CD14-positive monocyte (primary cell): ENCODE measurements at regions not wholly inside any gene's neighbourhood (a gene's known extent, or its start where the extent isn't known, plus 50 kb on each side); places are given as distances from the start of the nearest gene placed in this dataset.

Source experiments
- DNase-seq, 3 donors: peaks; one replicate each; pipeline ENCODE4 v3.0.0-alpha.2; 2011 to 2022
- H2AFZ ChIP-seq: 2 replicates; pipeline ENCODE4 v1.6.0; 2012; ENCODE audit warnings: mild to moderate bottlenecking, low read depth, low read length, inconsistent platforms; ENCODE audit not compliant: insufficient read depth, poor library complexity, severe bottlenecking
- H3K27ac ChIP-seq, 2 donors: 1 replicate in 1 of 2; 2 replicates in 1 of 2; pipeline ENCODE4 v1.5.1; 2012 to 2013; ENCODE audit warnings: low read length in 2 of 2, control low read depth in 1 of 2, inconsistent platforms in 1 of 2, low read depth in 1 of 2, mild to moderate bottlenecking in 1 of 2
- H3K27me3 ChIP-seq, 2 donors: one replicate each; pipeline versions ENCODE4 v1.6.0 to v1.6.1; 2011 to 2013; ENCODE audit warnings: low read length in 2 of 2; ENCODE audit not compliant: control insufficient read depth in 2 of 2, insufficient read depth in 2 of 2
- H3K36me3 ChIP-seq, 2 donors: replicated peaks in 1 of 2; 1 replicate in 1 of 2; 2 replicates in 1 of 2; pipeline versions ENCODE4 v1.5.1 to v1.6.1; 2012 to 2013; ENCODE audit warnings: low read length in 2 of 2, control low read depth in 1 of 2, inconsistent platforms in 1 of 2, mild to moderate bottlenecking in 1 of 2; ENCODE audit not compliant: insufficient read depth in 2 of 2, control insufficient read depth in 1 of 2
- H3K4me1 ChIP-seq, 2 donors: 1 replicate in 1 of 2; 2 replicates in 1 of 2; pipeline versions ENCODE4 v1.5.1 to v1.6.1; 2012 to 2013; ENCODE audit warnings: low read length in 2 of 2, control low read depth in 1 of 2, inconsistent platforms in 1 of 2, mild to moderate bottlenecking in 1 of 2, moderate library complexity in 1 of 2; ENCODE audit not compliant: insufficient read depth in 2 of 2, control insufficient read depth in 1 of 2
- H3K4me2 ChIP-seq: replicated peaks from 2 replicates; pipeline ENCODE3; 2012; ENCODE audit warnings: low read length, moderate library complexity, mild to moderate bottlenecking; ENCODE audit not compliant: poor library complexity, severe bottlenecking; ENCODE audit errors: extremely low read depth
- H3K4me3 ChIP-seq, 3 experiments: fragments of 200-600 bp in 1 of 3; sonication (generic) in 1 of 3; replicated peaks in 1 of 3; 1 replicate in 2 of 3; 2 replicates in 1 of 3; pipeline ENCODE4 v1.5.1; 2011 to 2013; ENCODE audit warnings: low read length in 3 of 3, mild to moderate bottlenecking in 3 of 3, control low read depth in 2 of 3, low read depth in 2 of 3, inconsistent platforms in 1 of 3, moderate library complexity in 1 of 3
- H3K79me2 ChIP-seq: 2 replicates; pipeline ENCODE4 v1.6.0; 2012; ENCODE audit warnings: mild to moderate bottlenecking, control low read depth, inconsistent platforms, low read length, moderate library complexity; ENCODE audit not compliant: insufficient read depth
- H3K9ac ChIP-seq: 2 replicates; pipeline ENCODE4 v1.6.0; 2017; ENCODE audit warnings: low read length, mild to moderate bottlenecking; ENCODE audit not compliant: insufficient read depth, poor library complexity, severe bottlenecking
- H3K9me3 ChIP-seq, 2 donors: replicated peaks in 1 of 2; 1 replicate in 1 of 2; 2 replicates in 1 of 2; pipeline versions ENCODE4 v1.5.1 to v1.6.1; 2012 to 2013; ENCODE audit warnings: low read length in 2 of 2, control low read depth in 1 of 2; ENCODE audit not compliant: control insufficient read depth in 1 of 2, insufficient read depth in 1 of 2
- H4K20me1 ChIP-seq: 2 replicates; pipeline ENCODE4 v1.6.0; 2012; ENCODE audit warnings: mild to moderate bottlenecking, low read length, control low read depth, moderate library complexity; ENCODE audit not compliant: insufficient read depth
- H3K27ac Mint-ChIP-seq, 7 donors: one replicate each; pipeline ENCODE4 v1.8.0; 2020; ENCODE audit warnings: mild to moderate bottlenecking in 7 of 7, mixed read lengths in 7 of 7, moderate library complexity in 6 of 7, inconsistent platforms in 2 of 7
- H3K27me3 Mint-ChIP-seq, 3 donors: one replicate each; pipeline ENCODE4 v1.8.0; 2021 to 2022; ENCODE audit warnings: low read depth in 3 of 3, mild to moderate bottlenecking in 3 of 3, mixed read lengths in 3 of 3, moderate library complexity in 3 of 3, inconsistent platforms in 1 of 3
- H3K36me3 Mint-ChIP-seq, 2 donors: one replicate each; pipeline ENCODE4 v1.8.0; 2020; ENCODE audit warnings: mixed read lengths in 2 of 2, inconsistent platforms in 1 of 2, mild to moderate bottlenecking in 1 of 2
- H3K4me1 Mint-ChIP-seq: one replicate; pipeline ENCODE4 v1.8.0; 2020; ENCODE audit warnings: mild to moderate bottlenecking, mixed read lengths
- H3K4me3 Mint-ChIP-seq, 2 donors: one replicate each; pipeline ENCODE4 v1.8.0; 2020; ENCODE audit warnings: mild to moderate bottlenecking in 2 of 2, mixed read lengths in 2 of 2, moderate library complexity in 1 of 2
- H3K9me3 Mint-ChIP-seq, 7 donors: one replicate each; pipeline ENCODE4 v1.8.0; 2020 to 2022; ENCODE audit warnings: mixed read lengths in 7 of 7, mild to moderate bottlenecking in 6 of 7, moderate library complexity in 6 of 7, inconsistent platforms in 2 of 7
- CTCF ChIP-seq: fragments of 200-600 bp; IDR thresholded peaks from one replicate; pipeline ENCODE4 v1.8.0; 2022; ENCODE audit warnings: antibody characterized with exemption, mild to moderate bottlenecking
- WGBS: methylation state at CpG from one replicate; pipeline ENCODE4 v1.1.5; 2013; ENCODE audit warnings: missing lambda C conversion rate; ENCODE audit not compliant: insufficient coverage; 5-methylcytosine and 5-hydroxymethylcytosine counted together
- intact Hi-C, 2 donors: fragments of 100-400 bp; cut with micrococcal nuclease; formaldehyde crosslinking; loops; one replicate each; pipeline versions ENCODE4 v1.15.0 to v1.15.1; 2023

GRCh38 chr7:121501566-121501965 is 105.5 kb upstream of the FAM3C start:
- no peak overlapping the region for H3K27ac Mint-ChIP-seq
- intact Hi-C loops, result no loop called here
- Histone ChIP-seq H3K27ac (no peak overlapping the region), H3K4me2 (no peak overlapping the region), H3K9ac (no peak overlapping the region), H3K4me3 (no peak overlapping the region), H3K27me3 (no peaks in the 10 kb centered on the region), H3K79me2 (no peaks in the 10 kb centered on the region), H3K36me3 (no peaks in the 10 kb centered on the region), H3K4me1 (no peaks in the 10 kb centered on the region), H4K20me1 (no peaks in the 10 kb centered on the region), H2AFZ (no peak overlapping the region), H3K9me3 (peaks cover 12 to 17% of the 10 kb centered on the region in 2 donors)
- no peaks in the 10 kb centered on the region for H3K36me3 Mint-ChIP-seq
- no CpG with 5 or more reads among the region's 1 CpG for WGBS
- no peak for TF ChIP-seq CTCF
- peaks cover 0 to 4% (median 0%) of the 10 kb centered on the region in 3 donors for H3K27me3 Mint-ChIP-seq
- no peak overlapping the region for H3K4me3 Mint-ChIP-seq
- H3K4me1 Mint-ChIP-seq, result no peaks in the 10 kb centered on the region
- no peak for DNase-seq
- peaks cover 7 to 32% (median 14%) of the 10 kb centered on the region in 7 donors for H3K9me3 Mint-ChIP-seq

DNA sequence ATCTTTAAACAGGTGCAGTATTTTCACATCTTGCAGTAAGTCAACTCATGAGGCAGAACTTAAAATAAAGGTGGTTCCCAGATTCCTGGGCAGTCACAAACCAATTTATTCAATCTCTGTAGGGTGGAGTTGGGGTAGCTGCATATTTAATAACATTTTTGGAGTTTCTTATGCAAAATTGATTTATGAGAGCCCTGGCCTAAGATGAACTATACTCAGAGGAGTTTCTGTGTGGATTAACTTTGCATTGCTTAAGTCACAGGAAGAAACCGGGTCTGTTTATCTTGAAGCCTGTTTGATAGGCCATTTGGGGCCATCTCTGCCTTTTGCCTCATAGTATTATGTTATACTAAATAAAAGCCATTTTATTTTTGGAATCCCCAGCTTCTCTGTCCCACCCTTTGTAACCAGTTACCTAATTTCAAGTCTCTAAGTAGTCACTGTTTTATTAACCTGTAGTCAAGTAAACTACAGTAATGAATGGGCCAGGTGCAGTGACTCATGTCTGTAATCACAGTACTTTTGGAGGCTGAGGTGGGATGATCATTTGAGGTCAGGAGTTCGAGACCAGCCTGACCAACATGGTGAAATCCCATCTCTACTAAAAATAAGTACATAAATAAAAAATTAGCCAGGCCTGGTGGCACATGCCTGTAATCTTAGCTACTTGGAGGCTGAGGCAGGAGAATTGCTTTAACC is 104.4 kb upstream of the FAM3C start:
- Histone ChIP-seq H3K9ac (no peak overlapping the region), H3K4me3 (no peak overlapping the region), H3K79me2 (no peaks in the 10 kb centered on the region), H4K20me1 (no peaks in the 10 kb centered on the region), H3K4me2 (no peak overlapping the region), H3K4me1 (no peaks in the 10 kb centered on the region), H3K9me3 (peaks cover 7 to 12% of the 10 kb centered on the region in 2 donors), H3K36me3 (no peaks in the 10 kb centered on the region), H3K27me3 (no peaks in the 10 kb centered on the region), H2AFZ (no peak overlapping the region), H3K27ac (no peak overlapping the region)
- DNase-seq, result no peak
- intact Hi-C loops, result no loop called here
- H3K36me3 Mint-ChIP-seq, result no peaks in the 10 kb centered on the region
- H3K4me3 Mint-ChIP-seq, result no peak overlapping the region
- no peak overlapping the region for H3K27ac Mint-ChIP-seq
- no CpG with 5 or more reads among the region's 2 CpGs for WGBS
- H3K4me1 Mint-ChIP-seq, result no peaks in the 10 kb centered on the region
- no peak for TF ChIP-seq CTCF
- H3K9me3 Mint-ChIP-seq, result peaks cover 2 to 23% (median 10%) of the 10 kb centered on the region in 7 donors
- no peaks in the 10 kb centered on the region for H3K27me3 Mint-ChIP-seq
